HL-60 (cell line): ENCODE measurements at regions not wholly inside any gene's neighbourhood (a gene's known extent, or its start where the extent isn't known, plus 50 kb on each side); places are given as distances from the start of the nearest gene placed in this dataset.

Experiments used
- DNase-seq, 2 experiments: peaks; one replicate each; pipeline ENCODE4 v3.0.0-alpha.2; 2010 to 2020; ENCODE audit warnings: low read depth in 1 of 2, low spot score in 1 of 2
- H3K27ac ChIP-seq: fragments of 250-450 bp; sonication (Bioruptor Pico); replicated peaks from 2 replicates; pipeline ENCODE4 v1.5.1; 2020; ENCODE audit warnings: mild to moderate bottlenecking, moderate library complexity
- H3K27me3 ChIP-seq: fragments of 250-450 bp; sonication (Bioruptor Pico); 2 replicates; pipeline ENCODE4 v1.5.1; 2021; ENCODE audit warnings: mild to moderate bottlenecking, moderate library complexity; ENCODE audit not compliant: insufficient read depth, poor library complexity, severe bottlenecking
- H3K4me3 ChIP-seq: replicated peaks from 2 replicates; pipeline ENCODE4 v1.5.1; 2011; ENCODE audit warnings: mild to moderate bottlenecking, control low read depth, low read length; ENCODE audit not compliant: insufficient read depth
- GABPA ChIP-seq: IDR thresholded peaks from 2 replicates; pipeline ENCODE4 v1.6.1; 2012; ENCODE audit warnings: low read depth
- POLR2AphosphoS5 ChIP-seq: IDR thresholded peaks from 2 replicates; pipeline ENCODE4 v1.6.1; 2012; ENCODE audit warnings: low read depth
- SPI1 ChIP-seq: IDR thresholded peaks from 2 replicates; pipeline ENCODE4 v1.6.1; 2012; ENCODE audit warnings: low read depth, mild to moderate bottlenecking, borderline replicate concordance
- TF ChIP-seq, protein P1 (sequence below): IDR thresholded peaks from one replicate; pipeline ENCODE4 v1.5.1; 2011; ENCODE audit warnings: low read length, control low read depth, inconsistent platforms; ENCODE audit not compliant: insufficient read depth
- TF ChIP-seq, protein P2 (sequence below): IDR thresholded peaks from 2 replicates; pipeline ENCODE4 v1.6.1; 2012; ENCODE audit warnings: low read depth; ENCODE audit not compliant: insufficient replicate concordance

DNA sequence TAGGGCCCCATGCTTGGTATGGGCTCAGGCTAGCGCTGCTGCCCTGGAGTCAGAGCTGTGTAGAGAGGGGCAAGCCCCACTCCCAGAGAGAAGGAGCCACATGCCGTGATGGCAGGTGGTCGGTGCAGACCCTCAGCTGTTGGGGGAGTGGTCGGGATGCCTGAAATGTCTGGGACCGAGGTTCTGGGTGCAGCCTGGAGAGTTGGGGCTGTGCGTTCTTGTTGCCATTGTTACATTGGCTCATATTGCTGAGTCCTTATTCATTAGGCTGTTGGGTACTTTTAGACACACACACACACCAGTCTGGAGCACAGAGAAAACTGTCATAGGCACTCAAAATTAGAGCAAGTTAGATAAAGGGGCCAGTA is 83.9 kb downstream of the UNC5CL start:
- Histone ChIP-seq H3K27ac (no peak overlapping the region), H3K4me3 (no peak overlapping the region), H3K27me3 (peaks cover 2% of the 10 kb centered on the region)
- DNase-seq = no peak
- TF ChIP-seq SPI1 (no peak), GABPA (no peak), POLR2AphosphoS5 (no peak)
- TF ChIP-seq, protein P1, sequence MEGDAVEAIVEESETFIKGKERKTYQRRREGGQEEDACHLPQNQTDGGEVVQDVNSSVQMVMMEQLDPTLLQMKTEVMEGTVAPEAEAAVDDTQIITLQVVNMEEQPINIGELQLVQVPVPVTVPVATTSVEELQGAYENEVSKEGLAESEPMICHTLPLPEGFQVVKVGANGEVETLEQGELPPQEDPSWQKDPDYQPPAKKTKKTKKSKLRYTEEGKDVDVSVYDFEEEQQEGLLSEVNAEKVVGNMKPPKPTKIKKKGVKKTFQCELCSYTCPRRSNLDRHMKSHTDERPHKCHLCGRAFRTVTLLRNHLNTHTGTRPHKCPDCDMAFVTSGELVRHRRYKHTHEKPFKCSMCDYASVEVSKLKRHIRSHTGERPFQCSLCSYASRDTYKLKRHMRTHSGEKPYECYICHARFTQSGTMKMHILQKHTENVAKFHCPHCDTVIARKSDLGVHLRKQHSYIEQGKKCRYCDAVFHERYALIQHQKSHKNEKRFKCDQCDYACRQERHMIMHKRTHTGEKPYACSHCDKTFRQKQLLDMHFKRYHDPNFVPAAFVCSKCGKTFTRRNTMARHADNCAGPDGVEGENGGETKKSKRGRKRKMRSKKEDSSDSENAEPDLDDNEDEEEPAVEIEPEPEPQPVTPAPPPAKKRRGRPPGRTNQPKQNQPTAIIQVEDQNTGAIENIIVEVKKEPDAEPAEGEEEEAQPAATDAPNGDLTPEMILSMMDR = no peak
- TF ChIP-seq, protein P2, sequence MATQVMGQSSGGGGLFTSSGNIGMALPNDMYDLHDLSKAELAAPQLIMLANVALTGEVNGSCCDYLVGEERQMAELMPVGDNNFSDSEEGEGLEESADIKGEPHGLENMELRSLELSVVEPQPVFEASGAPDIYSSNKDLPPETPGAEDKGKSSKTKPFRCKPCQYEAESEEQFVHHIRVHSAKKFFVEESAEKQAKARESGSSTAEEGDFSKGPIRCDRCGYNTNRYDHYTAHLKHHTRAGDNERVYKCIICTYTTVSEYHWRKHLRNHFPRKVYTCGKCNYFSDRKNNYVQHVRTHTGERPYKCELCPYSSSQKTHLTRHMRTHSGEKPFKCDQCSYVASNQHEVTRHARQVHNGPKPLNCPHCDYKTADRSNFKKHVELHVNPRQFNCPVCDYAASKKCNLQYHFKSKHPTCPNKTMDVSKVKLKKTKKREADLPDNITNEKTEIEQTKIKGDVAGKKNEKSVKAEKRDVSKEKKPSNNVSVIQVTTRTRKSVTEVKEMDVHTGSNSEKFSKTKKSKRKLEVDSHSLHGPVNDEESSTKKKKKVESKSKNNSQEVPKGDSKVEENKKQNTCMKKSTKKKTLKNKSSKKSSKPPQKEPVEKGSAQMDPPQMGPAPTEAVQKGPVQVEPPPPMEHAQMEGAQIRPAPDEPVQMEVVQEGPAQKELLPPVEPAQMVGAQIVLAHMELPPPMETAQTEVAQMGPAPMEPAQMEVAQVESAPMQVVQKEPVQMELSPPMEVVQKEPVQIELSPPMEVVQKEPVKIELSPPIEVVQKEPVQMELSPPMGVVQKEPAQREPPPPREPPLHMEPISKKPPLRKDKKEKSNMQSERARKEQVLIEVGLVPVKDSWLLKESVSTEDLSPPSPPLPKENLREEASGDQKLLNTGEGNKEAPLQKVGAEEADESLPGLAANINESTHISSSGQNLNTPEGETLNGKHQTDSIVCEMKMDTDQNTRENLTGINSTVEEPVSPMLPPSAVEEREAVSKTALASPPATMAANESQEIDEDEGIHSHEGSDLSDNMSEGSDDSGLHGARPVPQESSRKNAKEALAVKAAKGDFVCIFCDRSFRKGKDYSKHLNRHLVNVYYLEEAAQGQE = no peak

DNA sequence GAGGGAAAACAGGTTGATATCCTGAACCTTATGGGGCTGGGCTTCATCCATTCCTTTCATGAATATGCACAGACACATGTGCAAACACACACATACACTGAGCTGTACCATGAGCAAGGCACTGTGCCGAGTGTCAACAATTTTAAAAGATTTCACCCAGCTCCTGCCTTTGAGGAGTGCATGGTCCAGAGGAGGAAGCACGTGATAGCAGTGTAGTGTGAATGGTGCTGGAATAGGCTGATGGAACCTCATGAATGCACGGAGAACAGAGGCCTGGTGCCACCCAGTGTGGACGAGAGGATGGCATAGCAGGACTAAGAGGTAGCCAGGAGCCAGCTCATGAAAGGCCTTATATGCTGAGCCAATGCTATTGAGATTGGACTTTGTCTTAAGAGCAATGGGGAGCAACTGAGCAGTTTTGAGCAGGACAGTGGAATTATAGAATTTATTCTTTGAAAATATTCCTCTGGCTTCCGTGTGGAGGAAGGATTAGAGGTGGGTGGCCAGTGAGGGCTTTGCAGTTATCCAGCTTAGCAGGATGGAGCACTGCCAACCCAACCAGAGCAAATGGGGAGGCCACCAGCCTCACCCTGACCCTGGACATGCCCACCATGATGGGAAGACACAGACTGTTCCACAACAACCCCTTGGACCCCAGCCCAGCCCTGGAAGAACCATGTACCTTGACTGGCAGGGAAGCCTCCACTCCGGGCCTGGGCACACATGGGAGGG is 84.4 kb downstream of the UNC5CL start:
- no peak overlapping the region for H3K27ac ChIP-seq
- DNase-seq = no peak
- no peak overlapping the region for H3K4me3 ChIP-seq
- peaks cover 2% of the 10 kb centered on the region for H3K27me3 ChIP-seq
- TF ChIP-seq GABPA (no peak), SPI1 (no peak), POLR2AphosphoS5 (no peak)
- TF ChIP-seq, protein P1 = no peak
- TF ChIP-seq, protein P2 = no peak

DNA sequence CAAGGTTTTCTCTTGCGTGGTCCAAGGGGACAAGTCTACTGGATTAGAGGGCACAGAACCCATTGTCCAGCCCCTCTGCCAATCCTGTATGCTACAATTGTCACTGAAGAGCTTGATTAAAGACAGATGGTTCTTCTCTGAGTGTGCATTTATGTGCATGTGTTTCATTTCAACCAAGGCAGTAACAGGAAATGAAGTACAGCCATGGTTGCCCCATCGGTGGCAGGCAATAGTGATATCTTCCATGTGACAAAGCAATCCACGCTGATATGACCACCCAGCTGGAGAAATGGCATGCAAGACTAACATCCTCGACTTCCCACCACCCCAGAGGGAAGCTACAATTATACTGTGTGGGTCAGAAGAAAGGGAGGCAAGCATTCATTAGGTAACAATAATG is 85.5 kb downstream of the UNC5CL start:
- H3K27me3 ChIP-seq = peaks cover 7% of the 10 kb centered on the region
- H3K4me3 ChIP-seq = no peak overlapping the region
- no peak for TF ChIP-seq POLR2AphosphoS5
- TF ChIP-seq GABPA = no peak
- TF ChIP-seq SPI1 = no peak
- DNase-seq = no peak
- no peak overlapping the region for H3K27ac ChIP-seq

DNA sequence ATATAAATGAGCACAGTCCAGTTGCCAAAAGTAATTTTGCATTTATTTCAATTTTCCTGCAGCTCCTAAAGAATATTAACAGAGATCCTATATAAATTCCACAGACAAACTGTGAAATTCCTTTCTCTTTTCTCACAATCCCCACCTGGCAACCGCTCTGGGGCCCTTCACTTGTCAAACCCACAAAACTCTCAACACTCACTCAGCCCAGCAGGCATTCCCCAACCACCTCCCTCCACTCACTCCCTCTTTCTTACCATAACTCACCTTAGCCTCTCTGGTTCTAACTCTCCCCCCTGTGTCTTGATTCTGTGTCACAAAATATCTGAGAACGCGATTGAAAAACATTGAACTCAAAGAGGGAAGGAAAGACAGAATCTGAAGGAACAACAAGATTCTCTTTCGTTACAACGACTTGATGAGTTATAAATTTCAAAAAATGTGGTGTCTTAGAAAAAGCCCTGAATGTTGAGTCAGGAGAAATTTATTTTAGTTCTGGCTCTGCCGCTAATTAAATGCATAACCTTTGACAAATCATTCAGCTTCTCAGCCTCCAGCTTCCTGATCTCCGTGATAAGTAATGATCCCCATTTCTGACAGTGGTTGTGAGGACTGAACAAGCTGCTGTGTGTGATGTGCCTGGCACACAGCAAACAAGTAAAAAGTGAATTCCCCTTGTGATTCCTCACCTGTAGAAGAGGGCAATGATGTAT is 87.9 kb downstream of the UNC5CL start:
- Histone ChIP-seq H3K27me3 (peaks cover 7% of the 10 kb centered on the region), H3K4me3 (no peak overlapping the region), H3K27ac (no peak overlapping the region)
- TF ChIP-seq, protein P2 = no peak
- TF ChIP-seq GABPA (no peak), SPI1 (no peak), POLR2AphosphoS5 (no peak)
- TF ChIP-seq, protein P1 = no peak
- DNase-seq = no peak
